ENCODE measurements at regions not wholly inside any gene's neighbourhood (a gene's known extent, or its start where the extent isn't known, plus 50 kb on each side); places are given as distances from the start of the nearest gene placed in this dataset.

DNA sequence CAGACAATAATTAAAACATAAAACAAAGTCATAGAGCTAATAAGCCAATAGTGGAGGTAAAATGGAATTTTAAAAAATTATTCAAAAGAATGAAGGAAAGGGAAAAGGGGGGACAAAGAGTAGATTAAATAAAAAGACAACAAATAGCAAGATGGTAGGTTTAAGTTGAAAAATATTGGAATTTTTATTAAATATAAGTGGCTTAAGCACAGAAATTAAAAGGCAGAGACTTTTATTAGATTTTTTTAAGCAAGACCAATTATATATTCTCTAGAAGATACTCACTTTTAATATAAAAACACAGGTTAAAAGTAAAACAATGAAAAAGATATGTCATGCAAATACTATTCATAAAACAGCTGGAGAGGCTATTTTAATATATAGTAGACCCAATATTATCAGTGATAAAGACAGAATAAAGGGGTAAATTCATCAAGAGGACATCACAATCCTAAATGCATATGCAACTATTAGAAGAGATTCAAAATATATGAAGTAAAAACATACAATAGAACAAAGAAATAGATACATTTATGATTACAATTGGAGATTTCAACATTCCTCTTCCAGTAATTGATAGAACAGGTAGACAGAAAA lies 98.7 kb downstream of the CYP26B1 start:
- TF ChIP-seq CTCF (IDR thresholded peaks at IDR 0.05; ENCODE audit: insufficient read depth, low read length, poor library complexity, severe bottlenecking) (no peak), EZH2phosphoT487 (conservative IDR thresholded peaks at IDR 0.05; ENCODE audit: low read length) (no peak)
